IMR-90 (cell line): ENCODE measurements at regions not wholly inside any gene's neighbourhood (a gene's known extent, or its start where the extent isn't known, plus 50 kb on each side); places are given as distances from the start of the nearest gene placed in this dataset.

Source experiments
- ATAC-seq: fragments of 200-7000 bp; cut with Tn5 transposase; 2 replicates; pipeline ENCODE4 v1.9.1; 2020; ENCODE audit warnings: low read depth, mild to moderate bottlenecking, moderate library complexity
- BruUV-seq: library from RNA; stranded (reverse); fragments of 400-500 nt; replicated peaks from 2 replicates; lab custom pipeline; 2021; lab: Mats Ljungman, UMichigan
- CTCF ChIA-PET: fragments of 300-600 bp; formaldehyde crosslinking; extraction: SDS; loops from one replicate; lab custom pipeline; 2021; ENCODE audit warnings: antibody characterized with exemption; lab: Yijun Ruan, JAX
- POLR2A ChIA-PET: fragments of 300-600 bp; sonication (Branson Sonifier 250); formaldehyde crosslinking; loops from one replicate; lab custom pipeline; 2022; ENCODE audit warnings: antibody characterized with exemption; ENCODE audit not compliant: unreplicated experiment; lab: Charles Lee
- DNase-seq: peaks from one replicate; pipeline ENCODE4 v3.0.0; 2013
- H2AFZ ChIP-seq: replicated peaks from 2 replicates; pipeline ENCODE3; 2013; ENCODE audit warnings: low read length, mild to moderate bottlenecking; ENCODE audit not compliant: poor library complexity
- H2AK5ac ChIP-seq: 2 replicates; pipeline ENCODE4 v1.6.1; 2013; ENCODE audit warnings: low read depth, low read length, inconsistent platforms
- H2AK9ac ChIP-seq: replicated peaks from 2 replicates; pipeline ENCODE3; 2013; ENCODE audit warnings: mild to moderate bottlenecking, low read depth, low read length, moderate library complexity; ENCODE audit not compliant: poor library complexity
- H2BK120ac ChIP-seq: 2 replicates; pipeline ENCODE4 v1.6.1; 2013; ENCODE audit warnings: low read depth, low read length, inconsistent platforms
- H2BK15ac ChIP-seq: 3 replicates; pipeline ENCODE4 v1.6.1; 2013; ENCODE audit warnings: low read depth, low read length, inconsistent platforms
- H2BK20ac ChIP-seq: 2 replicates; pipeline ENCODE4 v1.6.1; 2013; ENCODE audit warnings: low read depth, mild to moderate bottlenecking, inconsistent platforms, low read length, moderate library complexity
- H2BK5ac ChIP-seq: 2 replicates; pipeline ENCODE4 v1.6.1; 2013; ENCODE audit warnings: mild to moderate bottlenecking, low read depth, low read length, inconsistent platforms; ENCODE audit not compliant: poor library complexity, severe bottlenecking
- H3K14ac ChIP-seq: replicated peaks from 2 replicates; pipeline ENCODE4 v1.6.1; 2013; ENCODE audit warnings: low read depth, low read length, inconsistent platforms
- H3K18ac ChIP-seq: 2 replicates; pipeline ENCODE4 v1.6.1; 2013; ENCODE audit warnings: low read depth, low read length, control low read depth
- H3K23ac ChIP-seq: 2 replicates; pipeline ENCODE4 v1.6.1; 2013; ENCODE audit warnings: low read depth, low read length, inconsistent platforms
- H3K27ac ChIP-seq: 2 replicates; pipeline ENCODE4 v1.5.1; 2013; ENCODE audit warnings: mild to moderate bottlenecking, control low read depth, low read length; ENCODE audit not compliant: insufficient read depth
- H3K27me3 ChIP-seq: 2 replicates; pipeline ENCODE4 v1.6.1; 2013; ENCODE audit warnings: low read length; ENCODE audit not compliant: control insufficient read depth, insufficient read depth
- H3K36me3 ChIP-seq: 2 replicates; pipeline ENCODE4 v1.6.1; 2013; ENCODE audit warnings: low read length, mixed read lengths; ENCODE audit not compliant: control insufficient read depth, insufficient read depth
- H3K4ac ChIP-seq: 2 replicates; pipeline ENCODE4 v1.6.1; 2013; ENCODE audit warnings: low read depth, low read length, inconsistent platforms
- H3K4me1 ChIP-seq: 2 replicates; pipeline ENCODE4 v1.6.1; 2013; ENCODE audit warnings: low read length, mixed read lengths; ENCODE audit not compliant: control insufficient read depth, insufficient read depth
- H3K4me2 ChIP-seq: 2 replicates; pipeline ENCODE4 v1.6.1; 2013; ENCODE audit warnings: low read depth, mild to moderate bottlenecking, control low read depth, low read length, moderate library complexity
- H3K4me3 ChIP-seq: 2 replicates; pipeline ENCODE4 v1.5.1; 2013; ENCODE audit warnings: low read depth, mild to moderate bottlenecking, control low read depth, low read length, moderate library complexity; ENCODE audit not compliant: insufficient read depth
- H3K56ac ChIP-seq: 2 replicates; pipeline ENCODE4 v1.6.1; 2013; ENCODE audit warnings: low read length, inconsistent platforms; ENCODE audit not compliant: insufficient read depth; ENCODE audit errors: extremely low read depth
- H3K79me1 ChIP-seq, 2 experiments: 2 replicates each; pipeline ENCODE4 v1.6.1; 2013; ENCODE audit warnings: low read length in 2 of 2, inconsistent platforms in 1 of 2, low read depth in 1 of 2
- H3K9ac ChIP-seq: 2 replicates; pipeline ENCODE4 v1.6.1; 2013; ENCODE audit warnings: low read depth, low read length, control low read depth
- H3K9me1 ChIP-seq: 2 replicates; pipeline ENCODE4 v1.6.1; 2013; ENCODE audit warnings: low read length, inconsistent platforms; ENCODE audit not compliant: insufficient read depth
- H3K9me3 ChIP-seq: 2 replicates; pipeline ENCODE4 v1.6.1; 2013; ENCODE audit warnings: low read length; ENCODE audit not compliant: control insufficient read depth, insufficient read depth
- H4K20me1 ChIP-seq: 2 replicates; pipeline ENCODE4 v1.6.1; 2013; ENCODE audit warnings: low read length, inconsistent platforms; ENCODE audit not compliant: insufficient read depth
- H4K5ac ChIP-seq: 2 replicates; pipeline ENCODE4 v1.6.1; 2013; ENCODE audit warnings: mild to moderate bottlenecking, low read depth, low read length, control low read depth
- H4K8ac ChIP-seq, 2 experiments: 2 replicates each; pipeline ENCODE4 v1.6.1; 2013; ENCODE audit warnings: low read depth in 2 of 2, low read length in 2 of 2, control low read depth in 1 of 2, inconsistent platforms in 1 of 2
- H4K91ac ChIP-seq: 2 replicates; pipeline ENCODE4 v1.6.1; 2013; ENCODE audit warnings: low read depth, low read length, inconsistent platforms; ENCODE audit not compliant: insufficient read depth
- BHLHE40 ChIP-seq: fragments of 150-350 bp; IDR thresholded peaks from 2 replicates; pipeline ENCODE4 v1.6.1; 2016; ENCODE audit warnings: mild to moderate bottlenecking, low read depth, low read length
- CEBPB ChIP-seq: IDR thresholded peaks from 2 replicates; pipeline ENCODE4 v1.6.1; 2012; ENCODE audit warnings: low read depth, low read length, improper control_type of control experiment
- CHD1 ChIP-seq: IDR thresholded peaks from 2 replicates; pipeline ENCODE4 v1.6.1; 2012; ENCODE audit warnings: low read depth, low read length, improper control_type of control experiment
- FOS ChIP-seq: fragments of 150-350 bp; IDR thresholded peaks from 2 replicates; pipeline ENCODE4 v1.6.1; 2016; ENCODE audit warnings: low read depth, low read length
- MAFK ChIP-seq: IDR thresholded peaks from 2 replicates; pipeline ENCODE4 v1.6.1; 2012; ENCODE audit warnings: low read depth, low read length, improper control_type of control experiment
- MAZ ChIP-seq: IDR thresholded peaks from 2 replicates; pipeline ENCODE4 v1.6.1; 2012; ENCODE audit warnings: low read depth, mild to moderate bottlenecking, low read length, improper control_type of control experiment, moderate library complexity, borderline replicate concordance
- MXI1 ChIP-seq: IDR thresholded peaks from 2 replicates; pipeline ENCODE4 v1.6.1; 2012; ENCODE audit warnings: low read depth, mild to moderate bottlenecking, low read length, moderate library complexity, borderline replicate concordance
- NFE2L2 ChIP-seq: fragments of 150-350 bp; IDR thresholded peaks from 2 replicates; pipeline ENCODE4 v1.6.1; 2016; ENCODE audit warnings: low read depth, mild to moderate bottlenecking, low read length
- POLR2A ChIP-seq: IDR thresholded peaks from 2 replicates; pipeline ENCODE4 v1.6.1; 2012; ENCODE audit warnings: mild to moderate bottlenecking, low read depth, low read length
- RAD21 ChIP-seq: IDR thresholded peaks from 2 replicates; pipeline ENCODE4 v1.6.1; 2012; ENCODE audit warnings: low read length, improper control_type of control experiment
- RCOR1 ChIP-seq: IDR thresholded peaks from 2 replicates; pipeline ENCODE4 v1.6.1; 2012; ENCODE audit warnings: mild to moderate bottlenecking, low read length, improper control_type of control experiment; ENCODE audit not compliant: insufficient replicate concordance
- RFX5 ChIP-seq: IDR thresholded peaks from 2 replicates; pipeline ENCODE4 v1.8.0; 2012; ENCODE audit warnings: low read depth, mild to moderate bottlenecking, low read length, moderate library complexity
- SMC3 ChIP-seq: fragments of 150-350 bp; IDR thresholded peaks from 2 replicates; pipeline ENCODE4 v1.6.1; 2016; ENCODE audit warnings: low read depth, mild to moderate bottlenecking, antibody characterized with exemption, low read length, moderate library complexity
- WGBS, 2 experiments: methylation state at CpG; one replicate each; pipeline versions ENCODE4 v1.1.5 to v1.1.7; 2013; ENCODE audit warnings: missing lambda C conversion rate in 2 of 2; ENCODE audit not compliant: insufficient read length in 1 of 2; ENCODE audit errors: extremely low coverage in 2 of 2; 5-methylcytosine and 5-hydroxymethylcytosine counted together
- dilution Hi-C: fragments of 300-500 bp; cut with HindIII; formaldehyde crosslinking; loops from one replicate; pipeline ENCODE4 v1.14.3; 2018; ENCODE audit warnings: low sequenced_read_pairs; ENCODE audit not compliant: unreplicated experiment
- in situ Hi-C: fragments of 300-500 bp; cut with MboI; formaldehyde crosslinking; loops from 3 replicates; pipeline ENCODE4 v1.14.3; 2019; ENCODE audit warnings: low sequenced_read_pairs, inconsistent platforms, mixed read lengths
- intact Hi-C: fragments of 100-400 bp; cut with micrococcal nuclease; formaldehyde crosslinking; loops from 2 replicates; pipeline ENCODE4 v1.10.0; 2022
- TF ChIP-seq, protein P1 (sequence below): fragments of 150-350 bp; IDR thresholded peaks from 2 replicates; pipeline ENCODE4 v1.6.1; 2016; ENCODE audit warnings: low read depth, mild to moderate bottlenecking, low read length, moderate library complexity, borderline replicate concordance
- TF ChIP-seq, protein P2 (sequence below): fragments of 150-350 bp; IDR thresholded peaks from 2 replicates; pipeline ENCODE4 v1.6.1; 2017; ENCODE audit warnings: mild to moderate bottlenecking, antibody characterized with exemption, low read length, low read depth
- TF ChIP-seq, protein P3 (sequence below): conservative IDR thresholded peaks from 2 replicates; pipeline ENCODE4 v1.5.1; 2012; ENCODE audit warnings: mild to moderate bottlenecking, low read depth, low read length, improper control_type of control experiment

DNA sequence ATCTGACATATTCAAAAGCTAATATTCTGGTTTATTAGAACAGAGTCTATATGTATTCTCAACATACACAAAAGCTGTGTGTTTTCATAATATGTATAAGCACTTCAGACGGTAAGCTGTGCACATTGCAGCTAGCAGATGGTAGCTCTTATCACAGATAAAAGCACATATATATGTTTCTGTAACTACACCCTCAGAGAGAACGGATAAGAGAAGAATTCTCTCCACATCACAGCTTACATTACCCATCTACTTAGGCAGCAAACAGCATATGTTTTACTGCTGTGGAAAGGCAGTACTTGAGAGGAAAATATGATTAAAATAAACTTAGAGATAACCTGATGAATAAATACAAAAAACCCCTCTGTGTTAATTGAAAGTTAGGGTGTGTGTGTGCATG, 450.9 kb upstream of the ZNF608 start:
- in situ Hi-C loops (no loop called here), intact Hi-C loops (no loop called here), dilution Hi-C loops (no loop called here)
- peaks cover 5% of the 10 kb centered on the region for H3K4me1 ChIP-seq
- no peak for ATAC-seq
- WGBS, 2 experiments = no CpG with 5 or more reads among the region's 2 CpGs
- H3K56ac ChIP-seq = no peak overlapping the region
- H3K23ac ChIP-seq = no peak overlapping the region
- no peak overlapping the region for H3K4ac ChIP-seq
- no peak overlapping the region for H3K4me2 ChIP-seq
- H2BK15ac ChIP-seq = no peak overlapping the region
- H2AK9ac ChIP-seq = no peak overlapping the region
- H3K9me1 ChIP-seq = no peaks in the 10 kb centered on the region
- H3K4me3 ChIP-seq = no peak overlapping the region
- H2BK20ac ChIP-seq = no peak overlapping the region
- ChIA-PET POLR2A (no interaction called here), CTCF (interaction anchor here (1.1 kb wide), 1 partner anchor 13 kb away, joined by 3 read pairs; no protein-coding TSS in a partner anchor)
- no peaks in the 10 kb centered on the region for H4K20me1 ChIP-seq
- no peak overlapping the region for H3K18ac ChIP-seq
- no peak for DNase-seq
- H3K79me1 ChIP-seq = no peaks in the 10 kb centered on the region
- H3K9ac ChIP-seq = no peak overlapping the region
- TF ChIP-seq, protein P1, sequence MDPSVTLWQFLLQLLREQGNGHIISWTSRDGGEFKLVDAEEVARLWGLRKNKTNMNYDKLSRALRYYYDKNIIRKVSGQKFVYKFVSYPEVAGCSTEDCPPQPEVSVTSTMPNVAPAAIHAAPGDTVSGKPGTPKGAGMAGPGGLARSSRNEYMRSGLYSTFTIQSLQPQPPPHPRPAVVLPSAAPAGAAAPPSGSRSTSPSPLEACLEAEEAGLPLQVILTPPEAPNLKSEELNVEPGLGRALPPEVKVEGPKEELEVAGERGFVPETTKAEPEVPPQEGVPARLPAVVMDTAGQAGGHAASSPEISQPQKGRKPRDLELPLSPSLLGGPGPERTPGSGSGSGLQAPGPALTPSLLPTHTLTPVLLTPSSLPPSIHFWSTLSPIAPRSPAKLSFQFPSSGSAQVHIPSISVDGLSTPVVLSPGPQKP = no peak
- TF ChIP-seq BHLHE40 = no peak
- TF ChIP-seq POLR2A = no peak
- TF ChIP-seq CEBPB = no peak
- no peak for TF ChIP-seq NFE2L2
- TF ChIP-seq MAFK = no peak
- no peak for TF ChIP-seq CHD1
- no peak for TF ChIP-seq RFX5
- no peak for TF ChIP-seq MXI1
- TF ChIP-seq FOS = no peak
- TF ChIP-seq MAZ = no peak
- TF ChIP-seq, protein P2, sequence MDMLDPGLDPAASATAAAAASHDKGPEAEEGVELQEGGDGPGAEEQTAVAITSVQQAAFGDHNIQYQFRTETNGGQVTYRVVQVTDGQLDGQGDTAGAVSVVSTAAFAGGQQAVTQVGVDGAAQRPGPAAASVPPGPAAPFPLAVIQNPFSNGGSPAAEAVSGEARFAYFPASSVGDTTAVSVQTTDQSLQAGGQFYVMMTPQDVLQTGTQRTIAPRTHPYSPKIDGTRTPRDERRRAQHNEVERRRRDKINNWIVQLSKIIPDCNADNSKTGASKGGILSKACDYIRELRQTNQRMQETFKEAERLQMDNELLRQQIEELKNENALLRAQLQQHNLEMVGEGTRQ = no peak
- no peak for TF ChIP-seq RCOR1
- TF ChIP-seq, protein P3, sequence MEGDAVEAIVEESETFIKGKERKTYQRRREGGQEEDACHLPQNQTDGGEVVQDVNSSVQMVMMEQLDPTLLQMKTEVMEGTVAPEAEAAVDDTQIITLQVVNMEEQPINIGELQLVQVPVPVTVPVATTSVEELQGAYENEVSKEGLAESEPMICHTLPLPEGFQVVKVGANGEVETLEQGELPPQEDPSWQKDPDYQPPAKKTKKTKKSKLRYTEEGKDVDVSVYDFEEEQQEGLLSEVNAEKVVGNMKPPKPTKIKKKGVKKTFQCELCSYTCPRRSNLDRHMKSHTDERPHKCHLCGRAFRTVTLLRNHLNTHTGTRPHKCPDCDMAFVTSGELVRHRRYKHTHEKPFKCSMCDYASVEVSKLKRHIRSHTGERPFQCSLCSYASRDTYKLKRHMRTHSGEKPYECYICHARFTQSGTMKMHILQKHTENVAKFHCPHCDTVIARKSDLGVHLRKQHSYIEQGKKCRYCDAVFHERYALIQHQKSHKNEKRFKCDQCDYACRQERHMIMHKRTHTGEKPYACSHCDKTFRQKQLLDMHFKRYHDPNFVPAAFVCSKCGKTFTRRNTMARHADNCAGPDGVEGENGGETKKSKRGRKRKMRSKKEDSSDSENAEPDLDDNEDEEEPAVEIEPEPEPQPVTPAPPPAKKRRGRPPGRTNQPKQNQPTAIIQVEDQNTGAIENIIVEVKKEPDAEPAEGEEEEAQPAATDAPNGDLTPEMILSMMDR = no peak
- TF ChIP-seq RAD21 = no peak
- TF ChIP-seq SMC3 = no peak
- H2BK120ac ChIP-seq = no peak overlapping the region
- no peaks in the 10 kb centered on the region for H3K36me3 ChIP-seq
- H3K27ac ChIP-seq = no peak overlapping the region
- no peaks in the 10 kb centered on the region for H3K27me3 ChIP-seq
- H4K8ac ChIP-seq = no peak overlapping the region
- no peak overlapping the region for H4K91ac ChIP-seq
- no TSS peak for BruUV-seq
- no peaks in the 10 kb centered on the region for H3K9me3 ChIP-seq
- H2BK5ac ChIP-seq = no peak overlapping the region
- no peak overlapping the region for H2AK5ac ChIP-seq
- H3K14ac ChIP-seq = no peak overlapping the region
- no peak overlapping the region for H2AFZ ChIP-seq
- H4K5ac ChIP-seq = no peak overlapping the region
